ENCODE measurements at regions not wholly inside any gene's neighbourhood (a gene's known extent, or its start where the extent isn't known, plus 50 kb on each side); places are given as distances from the start of the nearest gene placed in this dataset.

GRCh38 chr1:187091666-187092065 lies 262.9 kb downstream of the PLA2G4A start:
- Mint-ChIP-seq H3K4me3 (ENCODE audit: low read depth) (no peak overlapping the region), H3K9me3 (ENCODE audit: low read depth) (peaks cover 11% of the 10 kb centered on the region), H3K36me3 (ENCODE audit: insufficient read depth) (no peaks in the 10 kb centered on the region), H3K27me3 (no peaks in the 10 kb centered on the region), H3K27ac (no peak overlapping the region), H3K4me1 (ENCODE audit: low read depth) (no peaks in the 10 kb centered on the region)
- TF ChIP-seq CTCF (IDR thresholded peaks at IDR 0.05; ENCODE audit: unreplicated experiment), result no peak
- no peak for DNase-seq (ENCODE audit: low spot score, unreplicated experiment)

GRCh38 chr1:187092104-187092503 lies 263.4 kb downstream of the PLA2G4A start:
- no peak for TF ChIP-seq CTCF (IDR thresholded peaks at IDR 0.05; ENCODE audit: unreplicated experiment)

GRCh38 chr1:187096689-187097088 lies 267.9 kb downstream of the PLA2G4A start:
- Mint-ChIP-seq H3K4me1 (ENCODE audit: low read depth) (no peaks in the 10 kb centered on the region), H3K4me3 (ENCODE audit: low read depth) (no peak overlapping the region), H3K9me3 (ENCODE audit: low read depth) (peaks cover 18% of the 10 kb centered on the region), H3K36me3 (ENCODE audit: insufficient read depth) (no peaks in the 10 kb centered on the region), H3K27ac (no peak overlapping the region), H3K27me3 (no peaks in the 10 kb centered on the region)
- DNase-seq (ENCODE audit: low spot score, unreplicated experiment), result no peak
- TF ChIP-seq CTCF (IDR thresholded peaks at IDR 0.05; ENCODE audit: unreplicated experiment), result no peak

More at GRCh38 chr1:187092104-187092503, 263.4 kb downstream of the PLA2G4A start:
- Mint-ChIP-seq H3K9me3 (ENCODE audit: low read depth) (peaks cover 11% of the 10 kb centered on the region), H3K4me3 (ENCODE audit: low read depth) (no peak overlapping the region), H3K27me3 (no peaks in the 10 kb centered on the region), H3K4me1 (ENCODE audit: low read depth) (no peaks in the 10 kb centered on the region), H3K27ac (no peak overlapping the region), H3K36me3 (ENCODE audit: insufficient read depth) (no peaks in the 10 kb centered on the region)
- no peak for DNase-seq (ENCODE audit: low spot score, unreplicated experiment)

GRCh38 chr1:187110351-187110750 lies 281.6 kb downstream of the PLA2G4A start:
- no peaks in the 10 kb centered on the region for H3K36me3 Mint-ChIP-seq (ENCODE audit: insufficient read depth)
- H3K27ac Mint-ChIP-seq, result no peak overlapping the region
- no peak overlapping the region for H3K4me3 Mint-ChIP-seq (ENCODE audit: low read depth)
- DNase-seq (ENCODE audit: low spot score, unreplicated experiment), result no peak
- no peaks in the 10 kb centered on the region for H3K27me3 Mint-ChIP-seq
- TF ChIP-seq CTCF (IDR thresholded peaks at IDR 0.05; ENCODE audit: unreplicated experiment), result no peak
- peaks cover 3% of the 10 kb centered on the region for H3K9me3 Mint-ChIP-seq (ENCODE audit: low read depth)
- no peaks in the 10 kb centered on the region for H3K4me1 Mint-ChIP-seq (ENCODE audit: low read depth)

GRCh38 chr1:187114792-187115191 lies 286.0 kb downstream of the PLA2G4A start:
- H3K36me3 Mint-ChIP-seq (ENCODE audit: insufficient read depth), result no peaks in the 10 kb centered on the region
- no peak overlapping the region for H3K27ac Mint-ChIP-seq
- H3K9me3 Mint-ChIP-seq (ENCODE audit: low read depth), result no peaks in the 10 kb centered on the region
- TF ChIP-seq CTCF (IDR thresholded peaks at IDR 0.05; ENCODE audit: unreplicated experiment), result no peak
- no peaks in the 10 kb centered on the region for H3K27me3 Mint-ChIP-seq
- H3K4me3 Mint-ChIP-seq (ENCODE audit: low read depth), result no peak overlapping the region
- no peaks in the 10 kb centered on the region for H3K4me1 Mint-ChIP-seq (ENCODE audit: low read depth)
- no peak for DNase-seq (ENCODE audit: low spot score, unreplicated experiment)

Measured in progenitor cell of endocrine pancreas (in vitro differentiated cells).